HepG2 (cell line): ENCODE measurements at regions not wholly inside any gene's neighbourhood (a gene's known extent, or its start where the extent isn't known, plus 50 kb on each side); places are given as distances from the start of the nearest gene placed in this dataset.

Source experiments
- ATAC-seq: fragments of 200-7000 bp; cut with Tn5 transposase; 3 replicates; pipeline ENCODE4 v1.9.1; 2020; ENCODE audit warnings: mild to moderate bottlenecking, moderate library complexity
- BruUV-seq: library from RNA; stranded (reverse); fragments of 400-500 nt; replicated peaks from 2 replicates; lab custom pipeline; 2021; lab: Mats Ljungman, UMichigan
- CTCF ChIA-PET: fragments of 300-600 bp; formaldehyde crosslinking; extraction: SDS; loops from one replicate; lab custom pipeline; 2021; ENCODE audit warnings: low total read pairs, inconsistent platforms, low intra/inter-chr PET ratio; lab: Yijun Ruan, JAX
- POLR2A ChIA-PET: fragments of 350-600 bp; sonication (Branson Sonifier 250); formaldehyde crosslinking; loops from one replicate; lab custom pipeline; 2020; ENCODE audit warnings: antibody characterized with exemption, inconsistent platforms; lab: Yijun Ruan, JAX
- DNase-seq: peaks from one replicate; pipeline ENCODE4 v3.0.0-alpha.2; 2015; ENCODE audit warnings: low spot score
- FAIRE-seq: peaks from 3 replicates; lab custom pipeline; 2011; peaks lifted over from hg19 to GRCh38; lab: Jason Lieb, UNC
- H2AFZ ChIP-seq: one replicate; pipeline ENCODE4 v1.6.1; 2011; ENCODE audit warnings: low read length, inconsistent platforms
- H3K27ac ChIP-seq: fragments of 300-600 bp; 3 replicates; pipeline ENCODE4 v1.8.0; 2011; ENCODE audit warnings: mixed run types, mild to moderate bottlenecking, mixed read lengths, low read length, inconsistent platforms; ENCODE audit not compliant: insufficient read depth; ENCODE audit errors: extremely low read length
- H3K27me3 ChIP-seq, 2 experiments: fragments of 200-600 bp in 1 of 2; 2 replicates in 1 of 2; 3 replicates in 1 of 2; pipeline versions ENCODE4 v1.6.0 to v1.8.0; 2011; ENCODE audit warnings: low read length in 2 of 2, mild to moderate bottlenecking in 2 of 2, moderate library complexity in 2 of 2, inconsistent platforms in 1 of 2; ENCODE audit not compliant: insufficient read depth in 2 of 2, control insufficient read depth in 1 of 2
- H3K36me3 ChIP-seq, 2 experiments: fragments of 200-600 bp in 1 of 2; replicated peaks in 1 of 2; 2 replicates in 1 of 2; 3 replicates in 1 of 2; pipeline versions ENCODE4 v1.5.1 to v1.8.0; 2011; ENCODE audit warnings: low read length in 2 of 2, inconsistent platforms in 1 of 2; ENCODE audit not compliant: insufficient read depth in 2 of 2, control insufficient read depth in 1 of 2
- H3K4me1 ChIP-seq: 2 replicates; pipeline ENCODE4 v1.5.1; 2012; ENCODE audit warnings: low read length, inconsistent platforms; ENCODE audit not compliant: insufficient read depth
- H3K4me2 ChIP-seq: 2 replicates; pipeline ENCODE4 v1.6.0; 2011; ENCODE audit warnings: low read depth, low read length, inconsistent platforms
- H3K4me3 ChIP-seq, 3 experiments: fragments of 200-600 bp in 1 of 3; sonication (generic), shearing (Covaris generic) in 1 of 3; replicated peaks in 1 of 3; 2 replicates each; pipeline ENCODE4 v1.5.1; 2011 to 2016; ENCODE audit warnings: low read length in 3 of 3, inconsistent platforms in 2 of 3, low read depth in 2 of 3, mild to moderate bottlenecking in 2 of 3, control low read depth in 1 of 3, mixed read lengths in 1 of 3; ENCODE audit not compliant: insufficient read depth in 1 of 3
- H3K79me2 ChIP-seq: one replicate; pipeline ENCODE4 v1.6.1; 2011; ENCODE audit warnings: low read length, inconsistent platforms; ENCODE audit not compliant: insufficient read depth
- H3K9ac ChIP-seq: 2 replicates; pipeline ENCODE4 v1.6.0; 2011; ENCODE audit warnings: mild to moderate bottlenecking, low read depth, low read length, inconsistent platforms; ENCODE audit not compliant: insufficient read depth
- H3K9me3 ChIP-seq: 2 replicates; pipeline ENCODE4 v1.5.1; 2012; ENCODE audit warnings: mild to moderate bottlenecking, low read length
- H4K20me1 ChIP-seq: 2 replicates; pipeline ENCODE4 v1.6.0; 2011; ENCODE audit warnings: inconsistent platforms, mild to moderate bottlenecking, low read length, moderate library complexity; ENCODE audit not compliant: insufficient read depth
- ETV6 ChIP-seq: sonication (generic); formaldehyde crosslinking; conservative IDR thresholded peaks from 2 replicates; pipeline ENCODE4 v1.4.0; 2020; ENCODE audit warnings: missing genetic modification reagents
- NONO ChIP-seq, 2 experiments: fragments of 450-650 bp in 1 of 2; sonication (generic) in 1 of 2; formaldehyde crosslinking in 1 of 2; IDR thresholded peaks in 1 of 2; conservative IDR thresholded peaks in 1 of 2; 2 replicates each; pipeline versions ENCODE4 v1.6.1 to v1.8.0; 2017 to 2022; ENCODE audit warnings: mild to moderate bottlenecking in 1 of 2, missing genetic modification reagents in 1 of 2, moderate library complexity in 1 of 2
- STAG1 ChIP-seq: sonication (generic); formaldehyde crosslinking; IDR thresholded peaks from 2 replicates; pipeline ENCODE4 v1.4.0; 2020; ENCODE audit warnings: missing genetic modification reagents
- ZNF766 ChIP-seq: sonication (generic); formaldehyde crosslinking; IDR thresholded peaks from 2 replicates; pipeline ENCODE4 v1.5.0; 2020; ENCODE audit warnings: missing genetic modification reagents, borderline replicate concordance
- WGBS: methylation state at CpG from one replicate; pipeline ENCODE4 v1.1.6; 2017; ENCODE audit warnings: low lambda C conversion rate; 5-methylcytosine and 5-hydroxymethylcytosine counted together
- in situ Hi-C: cut with HindIII; loops from 2 replicates; pipeline ENCODE4 v1.10.0; 2017; ENCODE audit warnings: low pct_unique_long_range_greater_than_20kb; ENCODE audit not compliant: extremely low pct_ligation_motif_present
- intact Hi-C: fragments of 100-400 bp; cut with micrococcal nuclease; formaldehyde crosslinking; loops from one replicate; pipeline ENCODE4 v1.10.0; 2022; ENCODE audit not compliant: unreplicated experiment
- TF ChIP-seq, protein P1 (sequence below): sonication (generic); formaldehyde crosslinking; IDR thresholded peaks from 2 replicates; pipeline ENCODE4 v1.5.0; 2020; ENCODE audit warnings: mild to moderate bottlenecking, missing genetic modification reagents, moderate library complexity

DNA sequence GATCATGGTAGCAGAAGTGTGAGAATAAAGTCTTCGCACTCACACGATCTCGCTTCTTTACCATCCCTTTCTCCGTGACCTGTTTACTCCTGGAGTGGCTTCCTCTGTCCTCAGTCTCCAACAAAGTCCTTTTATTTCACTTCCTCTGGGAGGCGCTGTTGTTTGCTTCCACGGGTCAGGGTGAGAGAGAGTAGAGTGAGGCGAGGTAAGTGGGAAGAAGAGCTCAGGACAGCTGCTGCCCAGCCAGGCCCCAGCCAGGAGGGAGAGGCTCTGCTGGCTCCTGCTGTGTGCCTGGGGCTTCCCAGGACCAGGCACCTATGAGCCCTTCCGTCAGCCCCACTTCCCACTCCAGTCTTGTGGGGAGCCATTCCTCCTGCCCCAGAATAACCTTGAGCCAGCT, 242.1 kb downstream of the FGF9 start:
- no peaks in the 10 kb centered on the region for H3K4me1 ChIP-seq
- CTCF ChIA-PET = no interaction called here
- WGBS = 43% methylated on average over 7 of the region's 8 CpGs
- no peak overlapping the region for H3K4me2 ChIP-seq
- H4K20me1 ChIP-seq = no peaks in the 10 kb centered on the region
- no TSS peak for BruUV-seq
- no peak overlapping the region for H3K9ac ChIP-seq
- H3K27ac ChIP-seq = no peak overlapping the region
- DNase-seq = no peak
- no peak for FAIRE-seq
- H3K9me3 ChIP-seq = no peaks in the 10 kb centered on the region
- no peaks in the 10 kb centered on the region for H3K36me3 ChIP-seq
- TF ChIP-seq, protein P1, sequence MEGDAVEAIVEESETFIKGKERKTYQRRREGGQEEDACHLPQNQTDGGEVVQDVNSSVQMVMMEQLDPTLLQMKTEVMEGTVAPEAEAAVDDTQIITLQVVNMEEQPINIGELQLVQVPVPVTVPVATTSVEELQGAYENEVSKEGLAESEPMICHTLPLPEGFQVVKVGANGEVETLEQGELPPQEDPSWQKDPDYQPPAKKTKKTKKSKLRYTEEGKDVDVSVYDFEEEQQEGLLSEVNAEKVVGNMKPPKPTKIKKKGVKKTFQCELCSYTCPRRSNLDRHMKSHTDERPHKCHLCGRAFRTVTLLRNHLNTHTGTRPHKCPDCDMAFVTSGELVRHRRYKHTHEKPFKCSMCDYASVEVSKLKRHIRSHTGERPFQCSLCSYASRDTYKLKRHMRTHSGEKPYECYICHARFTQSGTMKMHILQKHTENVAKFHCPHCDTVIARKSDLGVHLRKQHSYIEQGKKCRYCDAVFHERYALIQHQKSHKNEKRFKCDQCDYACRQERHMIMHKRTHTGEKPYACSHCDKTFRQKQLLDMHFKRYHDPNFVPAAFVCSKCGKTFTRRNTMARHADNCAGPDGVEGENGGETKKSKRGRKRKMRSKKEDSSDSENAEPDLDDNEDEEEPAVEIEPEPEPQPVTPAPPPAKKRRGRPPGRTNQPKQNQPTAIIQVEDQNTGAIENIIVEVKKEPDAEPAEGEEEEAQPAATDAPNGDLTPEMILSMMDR (CRISPR knock-in tag) = 0 out of 2 replicates have a peak, but pooled peaks have one; percentile 24
- no peak for TF ChIP-seq ETV6 (CRISPR knock-in tag)
- TF ChIP-seq NONO (IDR thresholded peaks at IDR 0.05) = no peak
- no peak for TF ChIP-seq NONO (CRISPR knock-in tag; conservative IDR thresholded peaks at IDR 0.05)
- no peak for TF ChIP-seq ZNF766 (CRISPR knock-in tag)
- peak; percentile 27; the same call in 1 of the 2 replicates for TF ChIP-seq STAG1 (CRISPR knock-in tag)
- no peaks in the 10 kb centered on the region for H3K79me2 ChIP-seq
- intact Hi-C loops (no loop called here), in situ Hi-C loops (no loop called here)
- no peak overlapping the region for H2AFZ ChIP-seq
- H3K27me3 ChIP-seq = peaks cover 1 to 3% of the 10 kb centered on the region in 2 experiments; a peak in 1 of 5 replicates
- POLR2A ChIA-PET = no interaction called here
- H3K4me3 ChIP-seq = no peak overlapping the region
- peak; percentile 42; the same call in 2 of the 3 replicates for ATAC-seq
